HAP-1 (cell line): ENCODE measurements at regions not wholly inside any gene's neighbourhood (a gene's known extent, or its start where the extent isn't known, plus 50 kb on each side); places are given as distances from the start of the nearest gene placed in this dataset.
"Not testable (repeated sequence)": the region's sequence is repeated elsewhere in the genome, so short reads cannot be mapped to it uniquely, and the experiment has no call there.

Source experiments
- DNase-seq, 2 experiments: peaks; one replicate each; pipeline ENCODE4 v3.0.0-alpha.2; 2016 to 2020; ENCODE audit warnings: low spot score in 2 of 2
- H3K27me3 ChIP-seq: fragments of 250-450 bp; sonication (Bioruptor Pico); 2 replicates; pipeline ENCODE4 v1.5.1; 2020; ENCODE audit warnings: low read depth, mild to moderate bottlenecking, moderate library complexity
- H3K36me3 ChIP-seq: fragments of 250-450 bp; sonication (Bioruptor Pico); replicated peaks from 2 replicates; pipeline ENCODE4 v1.5.1; 2020; ENCODE audit warnings: mild to moderate bottlenecking
- H3K4me1 ChIP-seq: fragments of 250-450 bp; sonication (Bioruptor Pico); 2 replicates; pipeline ENCODE4 v1.5.1; 2020; ENCODE audit warnings: mild to moderate bottlenecking
- H3K4me3 ChIP-seq: fragments of 250-450 bp; sonication (Bioruptor Pico); 2 replicates; pipeline ENCODE4 v1.5.1; 2020; ENCODE audit warnings: mild to moderate bottlenecking, moderate library complexity
- H3K9me3 ChIP-seq: fragments of 250-450 bp; sonication (Bioruptor Pico); 2 replicates; pipeline ENCODE4 v1.5.1; 2020; ENCODE audit warnings: mild to moderate bottlenecking, moderate library complexity
- in situ Hi-C: fragments of 300-500 bp; cut with MboI; formaldehyde crosslinking; loops from 3 replicates; pipeline ENCODE4 v1.14.3; 2020; ENCODE audit warnings: low sequenced_read_pairs, inconsistent platforms, mixed read lengths

- in situ Hi-C loops, result no loop called here
- no peaks in the 10 kb centered on the region for H3K4me1 ChIP-seq
- H3K36me3 ChIP-seq, result no peaks in the 10 kb centered on the region
- no peaks in the 10 kb centered on the region for H3K9me3 ChIP-seq
- no peak for DNase-seq
- H3K4me3 ChIP-seq, result no peak overlapping the region
- no peaks in the 10 kb centered on the region; the same call in 1 of the 2 replicates for H3K27me3 ChIP-seq
Measured at GRCh38 chr16:60815033-60815432, 1221.2 kb downstream of the CDH8 start.

GRCh38 chr16:60811657-60812056 is 1224.6 kb downstream of the CDH8 start:
- Histone ChIP-seq H3K27me3 (no peaks in the 10 kb centered on the region; the same call in 1 of the 2 replicates), H3K4me3 (no peak overlapping the region), H3K36me3 (no peaks in the 10 kb centered on the region), H3K4me1 (no peaks in the 10 kb centered on the region), H3K9me3 (no peaks in the 10 kb centered on the region)
- DNase-seq, result no peak
- in situ Hi-C loops, result no loop called here

GRCh38 chr16:60811051-60811608 is 1225.1 kb downstream of the CDH8 start:
- no peaks in the 10 kb centered on the region for H3K9me3 ChIP-seq
- H3K27me3 ChIP-seq, result no peaks in the 10 kb centered on the region; the same call in 1 of the 2 replicates
- no peak overlapping the region for H3K4me3 ChIP-seq
- no peaks in the 10 kb centered on the region for H3K36me3 ChIP-seq
- in situ Hi-C loops, result no loop called here
- no peak for DNase-seq
- no peaks in the 10 kb centered on the region for H3K4me1 ChIP-seq

GRCh38 chr16:60810250-60810649 is 1226.0 kb downstream of the CDH8 start:
- H3K4me1 ChIP-seq, result no peaks in the 10 kb centered on the region
- H3K9me3 ChIP-seq, result no peaks in the 10 kb centered on the region
- no peak for DNase-seq
- no peaks in the 10 kb centered on the region for H3K36me3 ChIP-seq
- no peaks in the 10 kb centered on the region; the same call in 1 of the 2 replicates for H3K27me3 ChIP-seq
- no peak overlapping the region for H3K4me3 ChIP-seq
- in situ Hi-C loops, result no loop called here

GRCh38 chr16:60792437-60792836 is 1243.8 kb downstream of the CDH8 start:
- Histone ChIP-seq H3K27me3 (no peaks in the 10 kb centered on the region), H3K36me3 (no peaks in the 10 kb centered on the region), H3K4me1 (no peaks in the 10 kb centered on the region), H3K9me3 (no peaks in the 10 kb centered on the region), H3K4me3 (no peak overlapping the region)
- in situ Hi-C loops, result no loop called here
- no peak for DNase-seq

- in situ Hi-C loops, result no loop called here
- Histone ChIP-seq H3K36me3 (no peaks in the 10 kb centered on the region), H3K4me3 (no peak overlapping the region), H3K9me3 (no peaks in the 10 kb centered on the region), H3K4me1 (no peaks in the 10 kb centered on the region), H3K27me3 (no peaks in the 10 kb centered on the region)
- no peak for DNase-seq
Measured at GRCh38 chr16:60788631-60789030, 1247.6 kb downstream of the CDH8 start.

GRCh38 chr16:60776281-60776680 is 1260.0 kb downstream of the CDH8 start:
- no peaks in the 10 kb centered on the region for H3K27me3 ChIP-seq
- no peak overlapping the region for H3K4me3 ChIP-seq
- H3K9me3 ChIP-seq, result no peaks in the 10 kb centered on the region
- H3K4me1 ChIP-seq, result no peaks in the 10 kb centered on the region
- no peaks in the 10 kb centered on the region for H3K36me3 ChIP-seq
- no peak for DNase-seq
- in situ Hi-C loops, result no loop called here

- no peak for DNase-seq
- Histone ChIP-seq H3K27me3 (no peaks in the 10 kb centered on the region), H3K36me3 (no peaks in the 10 kb centered on the region), H3K9me3 (no peaks in the 10 kb centered on the region), H3K4me1 (no peaks in the 10 kb centered on the region), H3K4me3 (no peak overlapping the region)
- in situ Hi-C loops, result no loop called here
Measured at GRCh38 chr16:60771138-60771537, 1265.1 kb downstream of the CDH8 start.

GRCh38 chr16:60770384-60770783 is 1265.9 kb downstream of the CDH8 start:
- H3K4me3 ChIP-seq, H3K4me1 ChIP-seq, H3K36me3 ChIP-seq, in situ Hi-C loops, H3K9me3 ChIP-seq, H3K27me3 ChIP-seq, DNase-seq: not testable (repeated sequence)

- in situ Hi-C loops, result no loop called here
- Histone ChIP-seq H3K4me3 (no peak overlapping the region), H3K9me3 (no peaks in the 10 kb centered on the region), H3K36me3 (no peaks in the 10 kb centered on the region), H3K27me3 (no peaks in the 10 kb centered on the region), H3K4me1 (no peaks in the 10 kb centered on the region)
- DNase-seq, result no peak
Measured at GRCh38 chr16:60763869-60764268, 1272.4 kb downstream of the CDH8 start.

- no peaks in the 10 kb centered on the region for H3K4me1 ChIP-seq
- H3K36me3 ChIP-seq, result no peaks in the 10 kb centered on the region
- H3K9me3 ChIP-seq, result no peaks in the 10 kb centered on the region
- H3K27me3 ChIP-seq, result no peaks in the 10 kb centered on the region
- DNase-seq, result no peak
- in situ Hi-C loops, result no loop called here
- no peak overlapping the region for H3K4me3 ChIP-seq
Measured at GRCh38 chr16:60755907-60756306, 1280.3 kb downstream of the CDH8 start.

- Histone ChIP-seq H3K27me3 (no peaks in the 10 kb centered on the region), H3K36me3 (no peaks in the 10 kb centered on the region), H3K4me3 (no peak overlapping the region), H3K4me1 (no peaks in the 10 kb centered on the region), H3K9me3 (no peaks in the 10 kb centered on the region)
- in situ Hi-C loops, result no loop called here
- DNase-seq, result no peak
Measured at GRCh38 chr16:60748366-60748765, 1287.9 kb downstream of the CDH8 start.

- Histone ChIP-seq H3K4me1 (no peaks in the 10 kb centered on the region), H3K9me3 (no peaks in the 10 kb centered on the region), H3K4me3 (no peak overlapping the region), H3K36me3 (no peaks in the 10 kb centered on the region), H3K27me3 (no peaks in the 10 kb centered on the region)
- in situ Hi-C loops, result no loop called here
- no peak for DNase-seq
Measured at GRCh38 chr16:60744198-60744597, 1292.0 kb downstream of the CDH8 start.

- Histone ChIP-seq H3K4me3 (no peak overlapping the region), H3K9me3 (no peaks in the 10 kb centered on the region), H3K4me1 (no peaks in the 10 kb centered on the region), H3K36me3 (no peaks in the 10 kb centered on the region), H3K27me3 (no peaks in the 10 kb centered on the region)
- DNase-seq, result no peak
- in situ Hi-C loops, result no loop called here
Measured at GRCh38 chr16:60741810-60742209, 1294.4 kb downstream of the CDH8 start.
